NT2/D1 (cell line): ENCODE measurements at regions not wholly inside any gene's neighbourhood (a gene's known extent, or its start where the extent isn't known, plus 50 kb on each side); places are given as distances from the start of the nearest gene placed in this dataset.

Source experiments
- SUZ12 ChIP-seq: IDR thresholded peaks from 2 replicates; pipeline ENCODE4 v1.6.1; 2011; ENCODE audit not compliant: insufficient read length, insufficient read depth; ENCODE audit errors: extremely low read depth
- ZNF274 ChIP-seq: IDR thresholded peaks from 2 replicates; pipeline ENCODE4 v1.6.1; 2011; ENCODE audit warnings: mild to moderate bottlenecking, low read depth, low read length

- no peak for TF ChIP-seq SUZ12
- TF ChIP-seq ZNF274, result 0 out of 2 replicates have a peak, but pooled peaks have one; percentile 29
Measured at GRCh38 chr17:13931111-13931526, 138.2 kb upstream of the COX10 start.
